ENCODE measurements at regions not wholly inside any gene's neighbourhood (a gene's known extent, or its start where the extent isn't known, plus 50 kb on each side); places are given as distances from the start of the nearest gene placed in this dataset.
A peak's percentile ranks its signal among the peaks of the same experiment; 100 is the strongest.

GRCh38 chr19:28889941-28890670 is 322.8 kb downstream of the UQCRFS1 start:
- DNase-seq (ENCODE audit: low read depth in 3 of 3, low spot score in 2 of 3): no peak

- no peak for DNase-seq (ENCODE audit: low read depth in 3 of 3, low spot score in 2 of 3)
Observed at GRCh38 chr19:28887920-28888618, 324.9 kb downstream of the UQCRFS1 start.

- no peak for DNase-seq (ENCODE audit: low read depth in 3 of 3, low spot score in 2 of 3)
Observed at GRCh38 chr19:28886708-28887107, 326.2 kb downstream of the UQCRFS1 start.

GRCh38 chr19:28885965-28886364 is 327.0 kb downstream of the UQCRFS1 start:
- no peak for DNase-seq (ENCODE audit: low read depth in 3 of 3, low spot score in 2 of 3)

- no peak for DNase-seq (ENCODE audit: low read depth in 3 of 3, low spot score in 2 of 3)
Observed at GRCh38 chr19:28884786-28885476, 328.0 kb downstream of the UQCRFS1 start.

- DNase-seq (ENCODE audit: low read depth in 3 of 3, low spot score in 2 of 3): no peak
Observed at GRCh38 chr19:28883241-28883693, 329.7 kb downstream of the UQCRFS1 start.

- no peak for DNase-seq (ENCODE audit: low read depth in 3 of 3, low spot score in 2 of 3)
Observed at GRCh38 chr19:28882818-28883217, 330.1 kb downstream of the UQCRFS1 start.

- DNase-seq (ENCODE audit: low read depth in 3 of 3, low spot score in 2 of 3): peak in 1 of 3 donors; percentile 8
Observed at GRCh38 chr19:28881616-28882015, 331.3 kb downstream of the UQCRFS1 start.

- DNase-seq (ENCODE audit: low read depth in 3 of 3, low spot score in 2 of 3): no peak
Observed at GRCh38 chr19:28880735-28881401, 332.1 kb downstream of the UQCRFS1 start.

- DNase-seq (ENCODE audit: low read depth in 3 of 3, low spot score in 2 of 3): peak; percentile 55 to 62 (median 59)
Observed at GRCh38 chr19:28878862-28879566, 333.9 kb downstream of the UQCRFS1 start.

- DNase-seq (ENCODE audit: low read depth in 3 of 3, low spot score in 2 of 3): no peak
Observed at GRCh38 chr19:28876609-28877123, 336.3 kb downstream of the UQCRFS1 start.

- DNase-seq (ENCODE audit: low read depth in 3 of 3, low spot score in 2 of 3): no peak
Observed at GRCh38 chr19:28874742-28875141, 338.2 kb downstream of the UQCRFS1 start.

- DNase-seq (ENCODE audit: low read depth in 3 of 3, low spot score in 2 of 3): no peak
Observed at GRCh38 chr19:28873301-28873700, 339.6 kb downstream of the UQCRFS1 start.

GRCh38 chr19:28871099-28871725 is 341.7 kb downstream of the UQCRFS1 start:
- no peak for DNase-seq (ENCODE audit: low read depth in 3 of 3, low spot score in 2 of 3)

- DNase-seq (ENCODE audit: low read depth in 3 of 3, low spot score in 2 of 3): no peak
Observed at GRCh38 chr19:28869459-28869858, 343.5 kb downstream of the UQCRFS1 start.

- no peak for DNase-seq (ENCODE audit: low read depth in 3 of 3, low spot score in 2 of 3)
Observed at GRCh38 chr19:28868836-28869235, 344.1 kb downstream of the UQCRFS1 start.

GRCh38 chr19:28867978-28868377 is 345.0 kb downstream of the UQCRFS1 start:
- no peak for DNase-seq (ENCODE audit: low read depth in 3 of 3, low spot score in 2 of 3)

GRCh38 chr19:28864577-28865042 is 348.3 kb downstream of the UQCRFS1 start:
- DNase-seq (ENCODE audit: low read depth in 3 of 3, low spot score in 2 of 3): no peak

GRCh38 chr19:28864024-28864503 is 348.9 kb downstream of the UQCRFS1 start:
- DNase-seq (ENCODE audit: low read depth in 3 of 3, low spot score in 2 of 3): no peak
